22Rv1 (cell line): ENCODE measurements at regions not wholly inside any gene's neighbourhood (a gene's known extent, or its start where the extent isn't known, plus 50 kb on each side); places are given as distances from the start of the nearest gene placed in this dataset.

Experiments used
- CTCF ChIP-seq: fragments of 450-650 bp; IDR thresholded peaks from 2 replicates; pipeline ENCODE4 v1.5.1; 2017; ENCODE audit warnings: mild to moderate bottlenecking
- ZFX ChIP-seq: fragments of 450-650 bp; IDR thresholded peaks from 2 replicates; pipeline ENCODE4 v1.6.1; 2017; ENCODE audit warnings: antibody characterized with exemption, borderline replicate concordance

GRCh38 chr13:60924856-60925255 lies 490.8 kb downstream of the PCDH20 start:
- no peak for TF ChIP-seq CTCF
- no peak for TF ChIP-seq ZFX
